Prostate gland (tissue), 2 donors: ENCODE measurements at regions not wholly inside any gene's neighbourhood (a gene's known extent, or its start where the extent isn't known, plus 50 kb on each side); places are given as distances from the start of the nearest gene placed in this dataset.

Source experiments
- DNase-seq: peaks from one replicate; pipeline ENCODE4 v3.0.0-alpha.2; 2019; ENCODE audit warnings: low spot score
- H3K27ac ChIP-seq, 2 donors: fragments of 200-600 bp; sonication (generic); 2 replicates each; pipeline ENCODE4 v1.5.1; 2017 to 2019
- H3K27me3 ChIP-seq: fragments of 200-600 bp; sonication (generic); replicated peaks from 2 replicates; pipeline ENCODE4 v1.5.1; 2019; ENCODE audit not compliant: insufficient read depth
- H3K36me3 ChIP-seq, 2 donors: fragments of 200-600 bp; sonication (generic); 1 replicate in 1 of 2; 2 replicates in 1 of 2; pipeline versions ENCODE4 v1.5.1 to v1.8.1; 2017 to 2019
- H3K4me1 ChIP-seq: fragments of 200-600 bp; sonication (generic); replicated peaks from 2 replicates; pipeline ENCODE4 v1.5.1; 2019
- H3K4me3 ChIP-seq, 2 donors: fragments of 200-600 bp; sonication (generic); 2 replicates each; pipeline ENCODE4 v1.5.1; 2017 to 2019
- H3K9me3 ChIP-seq: fragments of 200-600 bp; sonication (generic); 2 replicates; pipeline ENCODE4 v1.5.1; 2017
- CTCF ChIP-seq, 4 experiments: fragments of 200-600 bp in 2 of 4; fragments of 450-650 bp in 2 of 4; sonication (generic) in 2 of 4; IDR thresholded peaks; 1 replicate in 3 of 4; 2 replicates in 1 of 4; pipeline ENCODE4 v1.5.1; 2016 to 2019; ENCODE audit warnings: antibody characterized with exemption in 4 of 4, mild to moderate bottlenecking in 2 of 4, moderate library complexity in 2 of 4
- POLR2A ChIP-seq: fragments of 450-650 bp; IDR thresholded peaks from one replicate; pipeline ENCODE4 v1.6.1; 2016; ENCODE audit warnings: antibody characterized with exemption, mild to moderate bottlenecking
- POLR2AphosphoS5 ChIP-seq: sonication (generic); formaldehyde crosslinking; IDR thresholded peaks from one replicate; pipeline ENCODE4 v1.6.1; 2017; ENCODE audit warnings: antibody characterized with exemption
- WGBS: methylation state at CpG from one replicate; pipeline ENCODE4 v1.1.5; 2018; 5-methylcytosine and 5-hydroxymethylcytosine counted together
- intact Hi-C: fragments of 100-400 bp; cut with DNase I; formaldehyde crosslinking; loops from one replicate; pipeline ENCODE4 v1.14.2; 2022

- Histone ChIP-seq H3K27ac (no peak overlapping the region), H3K4me3 (no peak overlapping the region), H3K36me3 (no peaks in the 10 kb centered on the region), H3K4me1 (no peaks in the 10 kb centered on the region), H3K27me3 (no peaks in the 10 kb centered on the region), H3K9me3 (no peaks in the 10 kb centered on the region)
- 53% methylated on average over 2 of the region's 2 CpGs for WGBS
- DNase-seq, result no peak
- intact Hi-C loops, result no loop called here
- TF ChIP-seq CTCF (IDR thresholded peaks at IDR 0.05) (no peak), POLR2AphosphoS5 (no peak), POLR2A (no peak)
These were observed 201.2 kb upstream of the CDH20 start for GRCh38 chr18:61132031-61132430.

GRCh38 chr18:61133783-61134182, 199.4 kb upstream of the CDH20 start:
- Histone ChIP-seq H3K9me3 (no peaks in the 10 kb centered on the region), H3K4me3 (no peak overlapping the region), H3K4me1 (no peaks in the 10 kb centered on the region), H3K27ac (no peak overlapping the region), H3K27me3 (no peaks in the 10 kb centered on the region), H3K36me3 (no peaks in the 10 kb centered on the region)
- DNase-seq, result no peak
- WGBS, result 73% methylated on average over 2 of the region's 2 CpGs
- intact Hi-C loops, result no loop called here
- no peak for TF ChIP-seq POLR2AphosphoS5
- TF ChIP-seq CTCF (IDR thresholded peaks at IDR 0.05), result no peak
- no peak for TF ChIP-seq POLR2A

GRCh38 chr18:61136711-61137251, 196.4 kb upstream of the CDH20 start:
- intact Hi-C loops, result no loop called here
- 92% methylated on average over 2 of the region's 2 CpGs for WGBS
- H3K9me3 ChIP-seq, result no peaks in the 10 kb centered on the region
- H3K36me3 ChIP-seq, result no peaks in the 10 kb centered on the region
- no peak overlapping the region for H3K4me3 ChIP-seq
- no peaks in the 10 kb centered on the region for H3K27me3 ChIP-seq
- DNase-seq, result no peak
- no peak overlapping the region for H3K27ac ChIP-seq
- no peak for TF ChIP-seq POLR2AphosphoS5
- no peak for TF ChIP-seq CTCF (IDR thresholded peaks at IDR 0.05)
- TF ChIP-seq POLR2A, result no peak
- H3K4me1 ChIP-seq, result no peaks in the 10 kb centered on the region

DNA sequence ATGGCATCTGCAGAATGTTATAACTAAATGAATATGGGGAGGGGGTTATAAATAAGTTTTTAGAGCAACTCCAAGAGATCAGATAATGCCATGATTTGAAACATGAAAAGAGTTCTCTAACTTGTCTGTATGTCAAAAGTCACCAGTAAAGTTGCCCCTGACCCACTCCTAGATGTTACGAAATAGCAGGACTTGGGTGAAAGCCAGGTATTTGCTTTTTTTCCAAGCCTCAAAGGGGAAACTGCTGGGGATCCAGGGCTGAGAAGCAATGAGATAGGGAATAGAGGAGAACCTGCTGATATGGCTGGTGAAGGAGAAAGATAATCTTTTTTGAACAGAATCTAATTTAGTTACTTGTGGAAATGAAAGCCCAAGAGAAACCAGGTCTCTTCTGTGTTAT, 191.5 kb upstream of the CDH20 start:
- Histone ChIP-seq H3K9me3 (no peaks in the 10 kb centered on the region), H3K36me3 (no peaks in the 10 kb centered on the region), H3K27ac (no peak overlapping the region), H3K4me1 (no peaks in the 10 kb centered on the region), H3K27me3 (no peaks in the 10 kb centered on the region), H3K4me3 (no peak overlapping the region)
- no peak for DNase-seq
- TF ChIP-seq POLR2A (no peak), CTCF (IDR thresholded peaks at IDR 0.05) (no peak), POLR2AphosphoS5 (no peak)
- intact Hi-C loops, result no loop called here
- 55% methylated on average over 1 of the region's 1 CpG for WGBS

- no peak overlapping the region for H3K4me3 ChIP-seq
- no peak overlapping the region for H3K27ac ChIP-seq
- H3K9me3 ChIP-seq, result no peaks in the 10 kb centered on the region
- no peaks in the 10 kb centered on the region for H3K27me3 ChIP-seq
- no peak for TF ChIP-seq POLR2AphosphoS5
- TF ChIP-seq CTCF (IDR thresholded peaks at IDR 0.05), result no peak
- TF ChIP-seq POLR2A, result no peak
- no peaks in the 10 kb centered on the region for H3K36me3 ChIP-seq
- intact Hi-C loops, result no loop called here
- H3K4me1 ChIP-seq, result no peaks in the 10 kb centered on the region
- DNase-seq, result no peak
These were observed 184.9 kb upstream of the CDH20 start for GRCh38 chr18:61148322-61148721.
